GM23338 (cell line): ENCODE measurements at regions not wholly inside any gene's neighbourhood (a gene's known extent, or its start where the extent isn't known, plus 50 kb on each side); places are given as distances from the start of the nearest gene placed in this dataset.
A peak's percentile ranks its signal among the peaks of the same experiment; 100 is the strongest.

Experiments used
- ATAC-seq: fragments of 200-7000 bp; cut with Tn5 transposase; 3 replicates; pipeline ENCODE4 v1.9.1; 2020
- DNase-seq: peaks from one replicate; pipeline ENCODE4 v3.0.0-alpha.2; 2015; ENCODE audit warnings: low spot score
- H2AFZ ChIP-seq: fragments of 200-600 bp; sonication (generic); 2 replicates; pipeline ENCODE4 v1.8.0; 2016; ENCODE audit warnings: antibody characterized with exemption, mild to moderate bottlenecking, moderate library complexity
- H3F3A ChIP-seq: fragments of 200-600 bp; sonication (generic); replicated peaks from 2 replicates; pipeline ENCODE4 v1.8.0; 2017; ENCODE audit warnings: antibody characterized with exemption, mixed run types, low read depth
- H3K27ac ChIP-seq: fragments of 200-600 bp; sonication (generic); 2 replicates; pipeline ENCODE4 v1.6.1; 2016; ENCODE audit warnings: low read depth
- H3K27me3 ChIP-seq: fragments of 200-600 bp; sonication (generic); 2 replicates; pipeline ENCODE4 v1.8.0; 2016; ENCODE audit warnings: mild to moderate bottlenecking, mixed run types, moderate library complexity; ENCODE audit not compliant: insufficient read depth
- H3K36me3 ChIP-seq: fragments of 200-600 bp; sonication (generic); 2 replicates; pipeline ENCODE4 v1.8.0; 2016; ENCODE audit warnings: mild to moderate bottlenecking; ENCODE audit not compliant: insufficient read depth
- H3K4me1 ChIP-seq: fragments of 200-600 bp; sonication (generic); 2 replicates; pipeline ENCODE4 v1.8.0; 2016; ENCODE audit warnings: mild to moderate bottlenecking, moderate library complexity; ENCODE audit not compliant: insufficient read depth
- H3K4me2 ChIP-seq: fragments of 200-600 bp; sonication (generic); 2 replicates; pipeline ENCODE4 v1.7.1; 2017; ENCODE audit warnings: mixed run types
- H3K4me3 ChIP-seq: fragments of 200-600 bp; sonication (generic); 2 replicates; pipeline ENCODE4 v1.6.1; 2016; ENCODE audit warnings: mixed run types
- H3K79me2 ChIP-seq: fragments of 200-600 bp; sonication (generic); replicated peaks from 2 replicates; pipeline ENCODE4 v1.8.0; 2017; ENCODE audit warnings: mild to moderate bottlenecking; ENCODE audit not compliant: insufficient read depth
- H3K9me2 ChIP-seq: fragments of 200-600 bp; sonication (generic); 2 replicates; pipeline ENCODE4 v1.8.0; 2017; ENCODE audit not compliant: insufficient read depth
- H4K20me1 ChIP-seq: fragments of 200-600 bp; sonication (generic); replicated peaks from 2 replicates; pipeline ENCODE4 v1.8.0; 2017; ENCODE audit warnings: mild to moderate bottlenecking; ENCODE audit not compliant: insufficient read depth
- H3K27ac Mint-ChIP-seq: 2 replicates; pipeline ENCODE4 v1.8.0; 2020; ENCODE audit warnings: inconsistent platforms, mild to moderate bottlenecking, moderate library complexity, mixed read lengths
- H3K27me3 Mint-ChIP-seq: 3 replicates; pipeline ENCODE4 v1.8.0; 2022; ENCODE audit warnings: low read depth, mild to moderate bottlenecking, moderate library complexity, mixed read lengths, inconsistent platforms; ENCODE audit not compliant: insufficient read depth, poor library complexity
- H3K36me3 Mint-ChIP-seq: 3 replicates; pipeline ENCODE4 v1.8.0; 2021; ENCODE audit warnings: low read depth, mild to moderate bottlenecking, inconsistent platforms, moderate library complexity, mixed read lengths
- H3K4me1 Mint-ChIP-seq: 3 replicates; pipeline ENCODE4 v1.8.0; 2020; ENCODE audit warnings: mild to moderate bottlenecking, inconsistent platforms, mixed read lengths
- H3K4me3 Mint-ChIP-seq: 3 replicates; pipeline ENCODE4 v1.8.0; 2021; ENCODE audit warnings: moderate library complexity, mild to moderate bottlenecking, inconsistent platforms, mixed read lengths
- H3K9me3 Mint-ChIP-seq: 3 replicates; pipeline ENCODE4 v1.8.0; 2020; ENCODE audit warnings: moderate library complexity, mild to moderate bottlenecking, inconsistent platforms, mixed read lengths
- CREB1 ChIP-seq: fragments of 250-450 bp; sonication (Bioruptor Pico); IDR thresholded peaks from 2 replicates; pipeline ENCODE4 v1.5.0; 2020; ENCODE audit warnings: low read depth, mild to moderate bottlenecking, moderate library complexity
- CTCF ChIP-seq, 2 experiments: fragments of 200-600 bp in 1 of 2; sonication (generic) in 1 of 2; conservative IDR thresholded peaks; 2 replicates each; pipeline versions ENCODE4 v1.5.1 to v1.6.1; 2016 to 2017; ENCODE audit warnings: antibody characterized with exemption in 2 of 2, low read depth in 2 of 2, mild to moderate bottlenecking in 2 of 2, moderate library complexity in 1 of 2
- EZH2 ChIP-seq: fragments of 200-600 bp; sonication (generic); IDR thresholded peaks from one replicate; pipeline ENCODE4 v1.8.0; 2017; ENCODE audit warnings: antibody characterized with exemption, mild to moderate bottlenecking, low read depth; ENCODE audit not compliant: unreplicated experiment
- EZH2phosphoT487 ChIP-seq: fragments of 200-600 bp; sonication (generic); IDR thresholded peaks from one replicate; pipeline ENCODE4 v1.8.1; 2018; ENCODE audit warnings: antibody characterized with exemption; ENCODE audit not compliant: unreplicated experiment
- STAT1 ChIP-seq: IDR thresholded peaks from one replicate; pipeline ENCODE4 v1.6.1; 2016; ENCODE audit warnings: antibody characterized with exemption; ENCODE audit not compliant: unreplicated experiment
- ZNF331 ChIP-seq: fragments of 250-450 bp; sonication (Bioruptor Pico); IDR thresholded peaks from 2 replicates; pipeline ENCODE4 v1.5.0; 2020; ENCODE audit warnings: low read depth, mild to moderate bottlenecking, moderate library complexity
- TF ChIP-seq, protein P1 (sequence below): fragments of 250-450 bp; sonication (Bioruptor Pico); IDR thresholded peaks from 2 replicates; pipeline ENCODE4 v1.5.0; 2020; ENCODE audit warnings: mild to moderate bottlenecking, moderate library complexity

DNA sequence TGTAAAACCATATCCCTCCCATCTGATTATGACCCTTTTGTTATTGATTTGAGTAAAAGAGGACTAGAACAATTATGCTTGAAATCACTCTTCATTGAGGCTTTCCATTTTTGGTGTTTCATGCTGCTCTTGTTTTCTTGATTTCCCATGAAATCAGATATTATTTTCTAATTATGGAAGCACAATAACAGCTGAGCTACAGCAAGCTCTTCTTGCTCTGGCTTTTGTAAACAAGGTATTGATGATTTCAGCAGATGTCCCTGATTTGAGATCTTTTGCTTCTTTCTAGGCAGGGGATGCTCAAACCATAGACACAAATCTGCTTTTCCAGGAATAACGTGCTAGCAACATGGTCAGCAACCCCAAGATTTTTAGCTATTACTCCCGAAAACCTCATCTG, 607.8 kb downstream of the NCAM2 start:
- Histone ChIP-seq H2AFZ (no peak overlapping the region), H3K79me2 (no peaks in the 10 kb centered on the region), H4K20me1 (no peaks in the 10 kb centered on the region), H3F3A (no peaks in the 10 kb centered on the region), H3K4me3 (no peak overlapping the region), H3K9me2 (no peaks in the 10 kb centered on the region), H3K36me3 (no peaks in the 10 kb centered on the region), H3K27me3 (no peaks in the 10 kb centered on the region), H3K4me1 (no peaks in the 10 kb centered on the region), H3K27ac (no peak overlapping the region), H3K4me2 (no peak overlapping the region)
- ATAC-seq (no peak), DNase-seq (no peak)
- Mint-ChIP-seq H3K27ac (no peak overlapping the region), H3K36me3 (no peaks in the 10 kb centered on the region), H3K4me3 (no peak overlapping the region), H3K27me3 (no peaks in the 10 kb centered on the region), H3K4me1 (peaks cover 4% of the 10 kb centered on the region; the same call in 2 of the 3 replicates), H3K9me3 (no peaks in the 10 kb centered on the region)
- no peak for TF ChIP-seq EZH2phosphoT487

DNA sequence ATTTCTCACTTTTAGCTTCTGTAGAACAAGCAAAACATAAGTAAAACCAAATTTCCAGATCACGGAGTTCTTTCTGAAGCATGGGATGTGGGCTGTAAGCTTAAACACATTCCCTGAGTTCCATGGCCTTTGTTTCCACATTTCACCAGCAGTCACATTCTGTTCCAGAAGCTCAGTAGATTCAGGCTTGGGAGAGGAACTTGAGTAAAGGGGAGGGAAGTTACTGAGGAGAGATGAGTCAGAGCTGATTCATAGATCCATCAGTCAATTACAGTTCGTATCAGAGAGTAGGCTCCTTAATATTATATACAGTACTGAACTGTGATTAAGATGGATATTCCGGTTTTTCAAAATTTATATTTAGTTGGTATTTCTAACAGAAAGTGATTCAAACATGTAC, 614.3 kb downstream of the NCAM2 start:
- Histone ChIP-seq H4K20me1 (no peaks in the 10 kb centered on the region), H3F3A (no peaks in the 10 kb centered on the region), H2AFZ (no peak overlapping the region), H3K9me2 (no peaks in the 10 kb centered on the region), H3K36me3 (no peaks in the 10 kb centered on the region), H3K4me2 (no peak overlapping the region), H3K27me3 (no peaks in the 10 kb centered on the region), H3K27ac (no peak overlapping the region), H3K79me2 (no peaks in the 10 kb centered on the region), H3K4me3 (no peak overlapping the region), H3K4me1 (no peaks in the 10 kb centered on the region)
- Mint-ChIP-seq H3K27ac (peak overlapping the region; percentile 37; the same call in 1 of the 2 replicates), H3K36me3 (no peaks in the 10 kb centered on the region), H3K27me3 (no peaks in the 10 kb centered on the region), H3K9me3 (no peaks in the 10 kb centered on the region), H3K4me1 (peaks cover 11% of the 10 kb centered on the region), H3K4me3 (no peak overlapping the region)
- DNase-seq (peak; percentile 69), ATAC-seq (peak; percentile 90)
- TF ChIP-seq STAT1 (no peak), ZNF331 (CRISPR knock-in tag) (no peak), CREB1 (CRISPR knock-in tag) (no peak), EZH2 (no peak), CTCF (conservative IDR thresholded peaks at IDR 0.05; ENCODE audit: low read depth in 2 of 2) (no peak)
- TF ChIP-seq, protein P1, sequence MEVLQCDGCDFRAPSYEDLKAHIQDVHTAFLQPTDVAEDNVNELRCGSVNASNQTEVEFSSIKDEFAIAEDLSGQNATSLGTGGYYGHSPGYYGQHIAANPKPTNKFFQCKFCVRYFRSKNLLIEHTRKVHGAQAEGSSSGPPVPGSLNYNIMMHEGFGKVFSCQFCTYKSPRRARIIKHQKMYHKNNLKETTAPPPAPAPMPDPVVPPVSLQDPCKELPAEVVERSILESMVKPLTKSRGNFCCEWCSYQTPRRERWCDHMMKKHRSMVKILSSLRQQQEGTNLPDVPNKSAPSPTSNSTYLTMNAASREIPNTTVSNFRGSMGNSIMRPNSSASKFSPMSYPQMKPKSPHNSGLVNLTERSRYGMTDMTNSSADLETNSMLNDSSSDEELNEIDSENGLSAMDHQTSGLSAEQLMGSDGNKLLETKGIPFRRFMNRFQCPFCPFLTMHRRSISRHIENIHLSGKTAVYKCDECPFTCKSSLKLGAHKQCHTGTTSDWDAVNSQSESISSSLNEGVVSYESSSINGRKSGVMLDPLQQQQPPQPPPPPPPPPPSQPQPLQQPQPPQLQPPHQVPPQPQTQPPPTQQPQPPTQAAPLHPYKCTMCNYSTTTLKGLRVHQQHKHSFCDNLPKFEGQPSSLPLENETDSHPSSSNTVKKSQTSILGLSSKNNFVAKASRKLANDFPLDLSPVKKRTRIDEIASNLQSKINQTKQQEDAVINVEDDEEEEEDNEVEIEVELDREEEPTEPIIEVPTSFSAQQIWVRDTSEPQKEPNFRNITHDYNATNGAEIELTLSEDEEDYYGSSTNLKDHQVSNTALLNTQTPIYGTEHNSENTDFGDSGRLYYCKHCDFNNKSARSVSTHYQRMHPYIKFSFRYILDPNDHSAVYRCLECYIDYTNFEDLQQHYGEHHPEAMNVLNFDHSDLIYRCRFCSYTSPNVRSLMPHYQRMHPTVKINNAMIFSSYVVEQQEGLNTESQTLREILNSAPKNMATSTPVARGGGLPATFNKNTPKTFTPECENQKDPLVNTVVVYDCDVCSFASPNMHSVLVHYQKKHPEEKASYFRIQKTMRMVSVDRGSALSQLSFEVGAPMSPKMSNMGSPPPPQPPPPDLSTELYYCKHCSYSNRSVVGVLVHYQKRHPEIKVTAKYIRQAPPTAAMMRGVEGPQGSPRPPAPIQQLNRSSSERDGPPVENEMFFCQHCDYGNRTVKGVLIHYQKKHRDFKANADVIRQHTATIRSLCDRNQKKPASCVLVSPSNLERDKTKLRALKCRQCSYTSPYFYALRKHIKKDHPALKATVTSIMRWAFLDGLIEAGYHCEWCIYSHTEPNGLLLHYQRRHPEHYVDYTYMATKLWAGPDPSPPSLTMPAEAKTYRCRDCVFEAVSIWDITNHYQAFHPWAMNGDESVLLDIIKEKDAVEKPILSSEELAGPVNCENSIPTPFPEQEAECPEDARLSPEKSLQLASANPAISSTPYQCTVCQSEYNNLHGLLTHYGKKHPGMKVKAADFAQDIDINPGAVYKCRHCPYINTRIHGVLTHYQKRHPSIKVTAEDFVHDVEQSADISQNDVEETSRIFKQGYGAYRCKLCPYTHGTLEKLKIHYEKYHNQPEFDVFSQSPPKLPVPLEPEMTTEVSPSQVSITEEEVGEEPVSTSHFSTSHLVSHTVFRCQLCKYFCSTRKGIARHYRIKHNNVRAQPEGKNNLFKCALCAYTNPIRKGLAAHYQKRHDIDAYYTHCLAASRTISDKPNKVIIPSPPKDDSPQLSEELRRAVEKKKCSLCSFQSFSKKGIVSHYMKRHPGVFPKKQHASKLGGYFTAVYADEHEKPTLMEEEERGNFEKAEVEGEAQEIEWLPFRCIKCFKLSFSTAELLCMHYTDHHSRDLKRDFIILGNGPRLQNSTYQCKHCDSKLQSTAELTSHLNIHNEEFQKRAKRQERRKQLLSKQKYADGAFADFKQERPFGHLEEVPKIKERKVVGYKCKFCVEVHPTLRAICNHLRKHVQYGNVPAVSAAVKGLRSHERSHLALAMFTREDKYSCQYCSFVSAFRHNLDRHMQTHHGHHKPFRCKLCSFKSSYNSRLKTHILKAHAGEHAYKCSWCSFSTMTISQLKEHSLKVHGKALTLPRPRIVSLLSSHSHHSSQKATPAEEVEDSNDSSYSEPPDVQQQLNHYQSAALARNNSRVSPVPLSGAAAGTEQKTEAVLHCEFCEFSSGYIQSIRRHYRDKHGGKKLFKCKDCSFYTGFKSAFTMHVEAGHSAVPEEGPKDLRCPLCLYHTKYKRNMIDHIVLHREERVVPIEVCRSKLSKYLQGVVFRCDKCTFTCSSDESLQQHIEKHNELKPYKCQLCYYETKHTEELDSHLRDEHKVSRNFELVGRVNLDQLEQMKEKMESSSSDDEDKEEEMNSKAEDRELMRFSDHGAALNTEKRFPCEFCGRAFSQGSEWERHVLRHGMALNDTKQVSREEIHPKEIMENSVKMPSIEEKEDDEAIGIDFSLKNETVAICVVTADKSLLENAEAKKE (CRISPR knock-in tag): peak; percentile 68; the same call in 1 of the 2 replicates
